ENCODE measurements at regions not wholly inside any gene's neighbourhood (a gene's known extent, or its start where the extent isn't known, plus 50 kb on each side); places are given as distances from the start of the nearest gene placed in this dataset.

DNA sequence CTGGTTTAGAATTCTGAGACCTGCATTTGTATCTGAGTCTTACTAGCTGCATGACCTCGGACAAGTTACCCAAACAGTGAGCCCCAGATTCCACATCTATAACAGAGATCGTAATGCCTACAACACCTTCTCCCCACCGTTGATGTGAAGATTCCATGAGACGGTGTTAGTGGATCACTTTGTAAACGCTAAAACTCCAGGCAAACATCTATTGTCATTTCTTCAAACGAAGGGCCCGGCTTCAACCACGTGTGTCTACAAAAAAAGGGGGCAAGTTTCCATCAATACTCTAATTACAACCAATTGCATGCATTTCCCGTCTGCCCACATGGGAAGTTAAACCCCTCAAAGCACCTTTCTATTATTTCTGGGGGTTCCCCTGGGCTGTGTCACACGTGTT lies 99.1 kb upstream of the ENPP6 start (continued):
- TF ChIP-seq CBX8 (IDR thresholded peaks at IDR 0.05; ENCODE audit: borderline replicate concordance, low read depth, low read length) (no peak), POU5F1 (IDR thresholded peaks at IDR 0.05; ENCODE audit: low read depth, low read length) (no peak)
